Sciatic nerve (tissue), 2 donors: ENCODE measurements at regions not wholly inside any gene's neighbourhood (a gene's known extent, or its start where the extent isn't known, plus 50 kb on each side); places are given as distances from the start of the nearest gene placed in this dataset.

ENCODE experiments used
- ATAC-seq: fragments of 200-7000 bp; cut with Tn5 transposase; one replicate; pipeline ENCODE4 v1.9.1; 2020; ENCODE audit warnings: mild to moderate bottlenecking, moderate library complexity
- DNase-seq: peaks from one replicate; pipeline ENCODE4 v3.0.0-alpha.2; 2020; ENCODE audit warnings: low spot score
- intact Hi-C: fragments of 100-400 bp; cut with DNase I; formaldehyde crosslinking; loops from one replicate; pipeline ENCODE4 v1.14.2; 2022
- donor health status: DM: no; HTN: no; CAD: no.
- donor health status: DM: no; HTN: no; CAD: no.

DNA sequence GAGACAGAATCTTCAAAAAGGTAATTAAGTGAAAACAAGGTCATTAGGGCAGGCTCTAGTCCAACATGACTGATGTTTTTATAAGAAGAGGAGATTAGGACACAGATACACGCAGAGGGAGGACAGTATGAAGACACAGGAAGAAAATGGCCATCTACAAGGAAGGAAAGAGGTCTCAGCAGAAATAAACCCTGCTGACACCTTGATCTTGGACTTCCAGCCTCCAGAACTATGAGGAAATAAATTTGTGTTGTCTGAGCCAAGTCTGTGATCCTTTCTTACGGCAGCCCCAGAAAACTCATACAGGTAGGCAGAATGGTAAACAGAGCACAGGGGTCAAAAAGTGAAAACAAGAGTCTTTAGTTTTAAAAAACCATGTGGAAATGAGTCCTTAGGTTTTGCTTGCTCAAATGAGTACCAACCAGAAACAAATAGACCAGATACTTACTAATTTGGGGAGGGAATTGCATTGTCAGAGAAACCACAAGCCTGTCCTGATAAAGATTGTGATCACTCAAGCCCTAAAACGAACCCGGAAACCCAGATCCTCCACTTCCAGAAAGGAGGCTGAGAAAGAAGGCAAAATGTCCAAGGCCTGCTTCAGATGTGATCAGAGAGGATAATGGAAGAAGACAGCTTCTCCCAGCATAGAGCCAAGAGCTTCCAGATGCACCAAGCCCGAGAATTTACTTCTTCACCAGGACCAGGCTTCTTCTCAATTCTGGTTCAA lies 93.9 kb downstream of the DUSP6 start:
- intact Hi-C loops, result no loop called here
- DNase-seq (no peak), ATAC-seq (no peak)

DNA sequence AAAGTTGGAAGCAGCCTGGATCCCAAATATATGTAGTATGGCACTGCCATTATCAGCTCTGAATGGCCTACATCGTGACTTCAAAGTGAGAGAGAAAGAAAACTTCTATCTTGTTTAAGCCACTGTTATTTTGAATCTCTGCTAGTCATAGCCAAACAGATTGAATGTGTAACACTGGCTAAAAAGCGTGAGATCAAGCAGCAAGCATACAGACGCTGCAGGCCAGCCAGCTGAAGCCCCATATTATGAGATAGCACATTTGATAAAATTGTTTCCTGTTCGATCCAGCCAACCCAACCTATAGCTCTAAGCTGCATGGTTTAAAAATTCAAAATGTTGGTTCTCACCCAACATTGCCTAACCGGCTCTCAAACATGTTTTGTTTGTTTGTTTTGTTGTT lies 95.0 kb downstream of the DUSP6 start:
- ATAC-seq, result no peak
- intact Hi-C loops, result no loop called here
- DNase-seq, result no peak

DNA sequence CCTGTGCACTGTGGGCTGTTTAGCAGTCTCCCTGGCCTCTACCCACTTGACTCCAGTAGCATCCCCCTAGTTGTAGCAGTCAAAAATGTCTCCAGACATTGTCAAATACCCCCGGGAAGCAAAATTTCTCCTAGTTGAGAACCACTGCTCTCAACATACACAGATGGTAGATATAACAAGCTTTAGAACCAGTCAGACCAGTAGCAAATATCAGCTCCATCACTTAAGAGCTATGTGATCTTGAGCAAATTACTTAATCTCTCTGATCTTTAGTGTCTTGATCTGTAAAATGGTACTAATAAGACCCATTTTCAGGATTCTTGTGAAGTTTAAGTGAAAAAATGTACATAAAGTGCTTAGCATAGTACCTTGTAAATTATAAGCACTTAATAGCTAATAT lies 96.2 kb downstream of the DUSP6 start:
- intact Hi-C loops, result no loop called here
- no peak for ATAC-seq
- no peak for DNase-seq

DNA sequence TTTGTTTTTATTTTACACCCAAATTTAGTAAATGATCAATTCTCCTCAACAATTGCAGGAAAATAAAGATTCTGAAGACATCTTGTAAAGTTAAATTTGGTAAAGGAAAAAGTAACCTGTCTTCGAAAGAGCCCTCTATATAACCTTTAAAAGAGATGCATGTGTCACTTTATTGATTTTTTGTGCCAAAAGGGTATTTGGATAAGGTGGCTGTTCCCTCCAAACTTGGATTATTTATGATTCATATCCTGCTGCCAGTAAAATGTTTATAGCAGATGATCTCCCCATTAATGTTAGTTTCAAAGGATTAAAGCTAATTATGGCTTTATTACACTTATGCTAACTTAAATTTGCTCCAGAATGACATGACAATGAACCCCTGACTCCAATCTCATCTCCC lies 98.8 kb downstream of the DUSP6 start:
- ATAC-seq (no peak), DNase-seq (no peak)
- intact Hi-C loops, result no loop called here

DNA sequence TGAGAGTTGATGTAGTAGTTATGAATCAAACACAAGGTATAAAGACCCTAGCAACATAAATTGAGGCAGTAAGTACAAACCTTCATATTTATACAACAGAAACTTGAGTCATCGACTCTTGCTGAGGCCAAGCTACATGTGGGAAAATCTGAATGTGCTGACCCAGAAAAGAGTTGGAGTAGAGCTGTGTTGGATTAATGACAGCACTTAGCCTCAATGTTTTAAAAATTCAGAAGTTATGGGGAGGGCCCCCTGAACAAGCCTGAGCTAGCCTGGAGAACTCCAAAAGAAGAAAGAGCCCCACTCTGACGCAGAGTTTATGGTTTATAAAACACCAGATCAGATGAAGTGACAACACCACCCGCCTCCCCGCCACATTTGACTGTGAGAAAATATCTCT lies 100.0 kb downstream of the DUSP6 start:
- DNase-seq (no peak), ATAC-seq (no peak)
- intact Hi-C loops, result no loop called here

DNA sequence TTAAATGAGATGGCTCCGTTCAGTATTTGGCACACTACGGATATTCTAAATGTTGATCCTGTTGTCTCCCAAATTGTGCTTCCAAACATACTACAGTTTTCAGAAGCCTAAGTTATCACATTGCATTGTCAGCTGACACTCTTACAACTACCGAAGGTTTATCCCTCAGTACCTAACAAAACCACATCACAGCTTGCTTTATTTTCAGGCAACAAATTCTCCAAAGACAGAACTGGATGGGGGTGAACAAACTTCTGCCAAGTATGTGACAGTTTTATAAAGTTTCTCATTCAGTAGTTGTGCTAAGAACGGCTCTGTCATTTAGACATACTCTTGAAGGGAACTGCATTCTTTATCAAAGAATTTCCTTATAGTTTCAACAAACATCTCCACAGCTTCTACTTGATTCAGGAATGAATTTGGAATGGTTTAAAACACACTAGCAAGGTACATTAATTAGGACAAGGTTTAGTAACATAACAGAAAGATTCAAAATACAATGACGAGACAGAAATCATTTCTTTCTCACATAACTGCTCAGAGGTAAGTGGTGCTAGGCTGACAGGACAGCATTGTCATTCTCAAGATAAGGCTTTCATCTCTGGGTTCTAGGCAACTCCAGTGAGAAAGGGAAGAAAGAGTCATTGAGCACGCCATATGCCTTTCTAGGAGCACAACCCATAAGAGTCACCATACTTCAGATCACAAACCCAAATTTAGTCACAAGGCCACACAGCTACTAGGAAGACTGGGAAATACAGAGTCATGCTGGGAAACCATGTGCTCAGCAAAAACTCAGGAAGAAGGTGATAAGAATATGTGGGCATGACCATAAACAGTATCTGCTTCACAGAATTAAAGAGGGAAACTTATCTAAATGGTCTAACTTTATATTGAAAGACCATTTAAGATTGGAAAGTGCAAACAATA lies 100.7 kb downstream of the DUSP6 start:
- DNase-seq, result no peak
- no peak for ATAC-seq
- intact Hi-C loops, result no loop called here

DNA sequence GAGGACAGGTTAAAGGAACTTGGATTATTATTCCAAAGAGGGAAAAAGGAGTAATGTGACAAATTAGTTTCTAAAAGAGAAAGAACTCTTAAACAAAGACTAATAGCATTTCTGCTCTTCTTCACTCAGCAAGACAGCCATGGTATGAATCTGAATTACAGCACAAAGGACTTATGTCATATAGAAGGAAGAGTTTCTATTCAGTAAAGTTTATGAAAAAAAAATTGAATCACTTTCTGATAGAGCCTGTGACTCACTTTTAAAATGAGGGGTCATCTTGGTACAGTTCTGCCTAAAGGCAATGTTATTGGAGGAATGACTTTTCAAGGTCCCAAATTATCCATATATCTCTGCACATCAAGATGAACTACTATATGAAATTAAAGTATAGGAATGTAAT lies 101.7 kb downstream of the DUSP6 start:
- intact Hi-C loops, result no loop called here
- ATAC-seq (no peak), DNase-seq (no peak)

DNA sequence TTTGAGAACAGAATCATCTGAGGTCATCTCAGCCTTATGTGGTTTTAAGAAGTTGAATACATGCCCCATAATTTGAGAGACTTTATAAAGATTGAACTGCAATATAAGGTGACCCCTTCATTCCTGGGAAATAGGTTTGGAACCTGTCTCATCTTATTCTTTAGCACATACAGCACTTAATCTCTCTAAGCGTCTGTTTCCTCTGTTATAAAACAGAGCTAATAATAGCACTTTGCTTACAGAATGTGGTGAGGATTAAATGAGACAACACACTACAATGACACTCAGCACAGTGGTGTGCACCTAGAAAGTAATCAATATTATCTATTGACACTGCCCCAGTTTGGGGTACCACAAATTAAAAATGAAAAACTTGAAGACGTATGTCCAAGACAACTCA lies 102.1 kb downstream of the DUSP6 start:
- ATAC-seq (no peak), DNase-seq (no peak)
- intact Hi-C loops, result no loop called here

DNA sequence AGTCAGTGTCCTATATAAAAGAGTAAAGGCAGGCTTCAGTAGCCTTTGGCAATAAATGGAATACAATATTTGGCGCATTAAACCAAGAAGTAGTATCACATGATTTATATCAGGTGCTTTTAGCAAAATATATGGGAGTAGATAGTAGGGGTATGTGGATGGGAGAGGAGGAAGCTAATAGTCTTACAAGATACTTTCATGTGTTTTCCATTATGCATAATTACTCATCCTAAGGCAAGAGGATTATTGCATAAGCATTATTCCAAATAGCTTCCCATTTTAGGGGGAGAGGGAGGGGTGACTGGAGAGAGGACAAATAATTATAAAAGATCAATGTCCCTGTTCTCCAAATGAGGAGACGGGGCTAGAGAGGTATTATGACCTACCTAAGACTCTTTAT lies 104.3 kb downstream of the DUSP6 start:
- intact Hi-C loops, result no loop called here
- no peak for ATAC-seq
- no peak for DNase-seq

DNA sequence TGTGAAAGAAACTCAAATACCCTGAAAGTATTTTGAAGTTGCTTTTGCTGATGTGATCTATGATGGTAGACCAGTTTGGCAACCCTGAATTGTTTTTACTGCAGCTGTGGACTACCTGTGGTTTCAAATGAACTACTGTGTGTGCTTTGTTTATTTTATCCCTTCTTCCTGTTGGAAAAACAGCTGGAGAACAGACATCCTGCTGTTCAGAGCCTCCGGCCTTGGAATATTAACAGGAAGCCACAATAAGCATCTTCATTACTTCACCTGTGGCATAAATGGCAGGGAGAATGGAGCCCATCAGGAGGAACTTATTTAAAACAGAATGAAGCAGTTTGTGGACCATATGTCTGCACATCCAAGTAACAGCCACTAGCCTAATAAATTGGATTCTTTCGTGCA lies 104.8 kb downstream of the DUSP6 start:
- ATAC-seq (no peak), DNase-seq (no peak)
- intact Hi-C loops, result no loop called here

DNA sequence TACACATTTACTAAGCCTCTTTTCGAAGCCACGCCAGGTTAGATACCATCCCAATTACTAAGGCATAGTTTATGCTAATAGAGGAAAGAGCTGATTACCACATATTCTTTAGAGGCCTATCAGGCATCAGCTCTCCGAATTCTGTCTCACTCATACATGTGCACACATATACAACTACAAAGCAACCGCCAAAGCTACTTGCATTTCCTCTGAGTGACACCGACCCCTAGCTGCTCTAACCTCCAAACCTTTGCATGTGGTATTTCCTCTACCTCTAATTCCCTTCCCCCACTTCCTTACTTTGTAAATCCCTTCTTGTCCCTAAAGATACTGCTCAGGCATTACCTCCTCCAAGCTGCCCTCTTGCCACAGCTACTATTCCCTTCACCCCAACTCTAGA lies 107.2 kb downstream of the DUSP6 start:
- ATAC-seq (peak; percentile 30), DNase-seq (no peak)
- intact Hi-C loops, result no loop called here

DNA sequence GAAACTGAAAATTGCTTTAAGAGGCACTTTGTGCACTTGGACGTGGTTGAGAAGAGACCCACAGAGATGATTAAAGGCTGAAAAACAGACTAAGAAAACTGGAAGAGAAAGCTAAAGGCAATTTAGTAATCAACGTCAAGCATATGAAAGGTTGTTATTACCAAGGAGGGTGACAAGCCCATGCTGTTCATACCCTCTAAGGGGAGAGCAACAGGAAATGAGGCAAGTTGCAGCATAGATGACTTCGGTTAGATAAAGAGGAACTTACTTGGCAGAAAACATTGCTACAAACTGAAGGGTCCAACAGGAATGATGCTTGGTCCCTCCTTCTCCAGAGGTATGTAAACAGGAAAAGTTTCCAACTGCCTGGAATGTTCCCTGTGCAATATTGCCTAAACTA lies 107.8 kb downstream of the DUSP6 start:
- ATAC-seq, result peak; percentile 52
- DNase-seq, result no peak
- intact Hi-C loops, result no loop called here

DNA sequence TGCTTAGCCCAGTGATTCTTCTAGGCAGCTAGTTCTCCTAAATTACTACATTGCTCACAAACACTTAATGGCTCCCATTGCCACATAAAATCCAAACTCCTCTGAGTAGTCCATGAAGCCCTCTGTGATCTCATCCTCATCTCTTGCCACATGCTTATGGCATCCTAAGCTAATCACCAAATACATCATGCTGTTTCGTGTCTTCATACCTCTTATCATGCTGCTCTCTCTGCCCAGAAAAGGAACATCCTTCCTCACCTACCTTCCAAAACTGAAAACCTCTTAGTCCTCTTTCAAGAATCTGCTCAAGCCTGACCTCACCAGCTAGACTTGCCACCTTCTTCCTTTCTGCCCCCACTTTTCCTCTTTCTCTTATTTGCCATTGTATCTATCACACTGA lies 108.5 kb downstream of the DUSP6 start:
- no peak for DNase-seq
- ATAC-seq, result no peak
- intact Hi-C loops, result no loop called here

DNA sequence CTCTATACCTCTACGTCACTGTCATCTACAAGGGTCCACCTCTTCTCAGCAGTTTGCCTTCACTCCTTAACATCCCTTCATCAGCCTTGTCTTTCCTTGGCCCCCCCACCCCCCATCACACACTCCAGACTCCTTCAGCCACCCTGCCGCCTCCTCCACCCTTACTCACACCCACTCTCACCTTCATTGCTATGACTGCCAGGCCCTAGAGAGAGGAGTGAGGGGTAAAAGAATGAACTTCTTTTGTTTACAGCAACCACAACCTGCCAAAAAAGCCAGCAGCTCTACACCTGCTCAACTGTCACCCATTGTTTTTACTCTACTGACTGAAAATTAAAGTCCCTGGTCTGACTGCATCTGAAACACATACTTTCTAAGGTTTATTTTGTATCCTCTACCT lies 112.8 kb downstream of the DUSP6 start:
- intact Hi-C loops, result no loop called here
- ATAC-seq (no peak), DNase-seq (no peak)

DNA sequence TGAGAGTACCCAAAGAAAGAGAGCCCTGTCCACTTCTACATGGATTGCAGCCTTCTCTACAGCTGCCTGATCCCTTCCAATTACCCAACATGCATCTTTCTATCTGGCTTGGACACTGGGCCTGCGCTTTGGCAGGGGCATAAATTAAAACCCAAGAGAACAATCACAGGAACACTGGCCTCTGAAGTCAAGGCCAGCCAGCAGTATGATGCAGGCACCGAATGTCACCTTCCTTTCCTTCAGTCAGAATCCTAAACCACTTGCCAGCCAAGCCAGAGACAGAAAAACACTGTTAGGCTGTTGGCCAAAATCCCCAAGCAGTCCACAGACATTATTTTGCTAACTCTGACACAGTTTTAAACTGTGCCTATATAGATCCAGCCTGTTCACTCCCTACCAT lies 113.7 kb downstream of the DUSP6 start:
- ATAC-seq, result peak; percentile 83

DNA sequence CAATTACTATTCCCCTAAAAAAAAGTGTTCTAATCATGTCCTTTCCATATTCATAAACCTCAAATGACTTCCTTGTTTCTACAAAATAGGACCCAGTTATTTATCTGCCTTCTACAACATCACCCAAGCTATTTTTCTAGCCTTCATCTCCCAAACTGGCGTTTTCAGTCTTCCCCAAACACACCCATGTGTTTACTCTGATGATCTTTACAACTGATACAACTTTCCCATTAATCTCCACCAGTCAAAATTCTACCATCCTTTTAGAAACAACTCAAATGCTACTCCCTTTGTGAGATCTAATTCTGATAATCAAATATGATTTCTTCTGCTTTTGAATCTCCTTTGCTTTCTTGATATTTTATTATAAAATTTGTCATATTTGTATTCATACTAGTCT lies 114.5 kb downstream of the DUSP6 start:
- no peak for DNase-seq
- intact Hi-C loops, result no loop called here
- ATAC-seq, result no peak

More for the DNA sequence above, 113.7 kb downstream of the DUSP6 start:
- no peak for DNase-seq
- intact Hi-C loops, result no loop called here

DNA sequence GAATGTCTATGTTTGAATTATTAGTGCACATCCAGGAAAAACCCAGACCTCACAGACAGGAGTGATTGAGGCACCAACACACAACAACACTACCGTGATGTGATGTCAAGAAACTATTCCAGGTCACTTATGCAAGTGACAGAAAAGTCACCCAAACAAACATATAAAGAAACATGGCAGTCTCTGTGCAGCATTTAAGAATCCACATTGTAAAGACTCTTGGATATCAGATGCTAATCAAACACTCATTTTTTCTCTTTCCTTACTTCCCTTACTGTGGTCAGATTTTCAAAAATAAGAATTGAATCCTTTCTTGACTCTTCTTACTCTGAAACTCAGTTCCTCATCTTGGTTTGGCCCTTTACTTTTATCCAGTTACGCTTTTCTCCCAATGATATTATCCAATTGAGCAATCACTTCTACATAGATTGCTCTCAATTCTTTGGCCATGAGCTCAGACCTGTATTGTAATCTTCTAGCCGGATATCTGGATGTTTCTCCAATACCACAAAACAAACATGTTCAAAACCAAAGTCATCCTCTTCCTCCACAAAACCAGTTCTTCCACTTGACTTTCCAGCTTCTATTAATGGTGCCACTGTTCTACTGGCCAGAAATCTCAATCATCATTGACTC lies 115.4 kb downstream of the DUSP6 start:
- ATAC-seq, result no peak

DNA sequence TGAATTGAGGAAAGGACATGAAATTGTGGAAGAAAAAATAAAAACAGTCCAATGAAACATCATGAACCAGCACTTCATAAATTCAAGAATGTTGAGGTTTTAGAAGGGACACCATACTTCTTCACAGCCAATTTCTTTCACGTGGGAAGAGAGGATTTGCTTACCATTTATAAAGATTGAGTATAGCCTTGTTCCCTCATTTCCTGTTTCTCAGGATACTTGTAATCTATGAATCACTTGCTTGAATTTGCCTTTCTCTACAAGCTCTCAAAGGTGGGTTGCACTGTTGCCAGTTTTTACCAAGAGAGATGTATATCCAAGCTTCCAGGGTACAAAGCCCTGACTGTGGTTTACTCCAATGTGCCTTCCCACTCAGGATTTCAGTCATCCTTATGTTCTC lies 116.1 kb downstream of the DUSP6 start:
- no peak for ATAC-seq
- DNase-seq, result no peak
- intact Hi-C loops, result no loop called here

More for the DNA sequence above, 115.4 kb downstream of the DUSP6 start:
- intact Hi-C loops, result no loop called here
- DNase-seq, result no peak

DNA sequence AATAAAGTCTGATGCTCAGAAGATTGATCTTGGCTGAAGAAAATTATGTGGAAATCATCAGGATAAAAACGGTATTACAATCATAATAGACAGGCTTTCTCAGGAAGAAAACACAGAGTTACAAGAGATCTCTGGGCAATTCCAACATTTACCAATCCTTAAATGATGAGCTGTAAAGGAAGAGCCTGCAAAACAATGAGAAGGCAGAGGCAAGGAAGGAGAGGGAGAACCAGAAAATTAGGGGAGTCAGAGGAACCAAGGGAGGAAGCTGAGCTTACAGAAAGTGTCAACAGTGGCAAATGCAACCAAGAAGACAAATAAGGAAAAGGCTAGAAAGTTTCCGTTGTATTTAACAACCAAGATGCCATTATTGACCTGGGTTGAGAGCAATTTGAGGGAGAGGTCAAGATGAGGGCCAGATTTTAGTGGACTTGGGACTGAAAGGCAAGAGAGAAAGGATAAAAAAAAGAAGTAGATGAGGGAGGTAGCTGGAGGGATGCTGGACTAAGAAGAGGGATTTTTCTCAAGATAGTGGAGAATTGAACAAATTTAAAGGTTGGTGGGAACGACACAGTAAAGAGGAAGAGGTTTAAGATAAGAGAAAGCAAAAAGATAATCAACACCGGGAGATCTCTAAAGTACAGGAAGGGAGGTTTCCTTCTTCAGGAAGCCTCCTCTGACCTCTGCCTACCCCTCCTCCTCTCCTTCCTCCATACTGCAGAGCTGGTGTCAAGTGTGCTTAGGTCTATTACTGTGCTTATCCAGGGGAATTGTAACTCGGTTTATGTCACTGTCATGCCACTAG lies 116.9 kb downstream of the DUSP6 start:
- DNase-seq (no peak), ATAC-seq (no peak)
- intact Hi-C loops, result no loop called here
